HEK293T (cell line): ENCODE measurements at regions not wholly inside any gene's neighbourhood (a gene's known extent, or its start where the extent isn't known, plus 50 kb on each side); places are given as distances from the start of the nearest gene placed in this dataset.

Experiments used
- BHLHE40 ChIP-seq: fragments of 450-650 bp; IDR thresholded peaks from 2 replicates; pipeline ENCODE4 v1.6.1; 2016; ENCODE audit warnings: mild to moderate bottlenecking, moderate library complexity, borderline replicate concordance
- FOXA1 ChIP-seq: fragments of 450-650 bp; IDR thresholded peaks from 2 replicates; pipeline ENCODE4 v1.6.1; 2016; ENCODE audit warnings: mild to moderate bottlenecking
- FOXK2 ChIP-seq: fragments of 450-650 bp; IDR thresholded peaks from 2 replicates; pipeline ENCODE4 v1.6.1; 2016; ENCODE audit warnings: mild to moderate bottlenecking
- NFRKB ChIP-seq: fragments of 450-650 bp; IDR thresholded peaks from 2 replicates; pipeline ENCODE4 v1.6.1; 2016; ENCODE audit warnings: mild to moderate bottlenecking, moderate library complexity
- SP1 ChIP-seq: fragments of 450-650 bp; IDR thresholded peaks from 2 replicates; pipeline ENCODE4 v1.6.1; 2017
- TARDBP ChIP-seq: fragments of 450-650 bp; IDR thresholded peaks from 2 replicates; pipeline ENCODE4 v1.6.1; 2016
- TF ChIP-seq, protein P1 (sequence below): fragments of 450-650 bp; IDR thresholded peaks from 2 replicates; pipeline ENCODE4 v1.6.1; 2016

DNA sequence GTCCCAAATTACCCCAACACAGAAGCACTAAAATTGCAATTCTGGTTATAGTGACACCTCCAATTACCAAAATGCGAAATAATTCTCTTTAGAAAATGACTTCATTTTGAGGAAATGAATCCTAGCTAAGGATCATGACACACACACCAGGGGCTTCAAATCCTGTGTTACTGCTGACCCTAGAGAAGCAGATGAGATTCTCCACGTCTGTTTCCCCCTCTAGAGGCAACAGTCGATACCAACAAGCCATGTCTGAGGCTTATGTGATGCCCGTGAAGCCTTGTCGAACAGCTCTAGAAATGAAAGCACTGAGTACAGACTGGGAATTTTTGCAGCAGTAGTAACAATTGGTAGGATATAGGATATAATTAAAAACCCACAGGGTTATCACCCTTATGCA lies 153.6 kb upstream of the TMTC4 start:
- TF ChIP-seq TARDBP: no peak
- TF ChIP-seq, protein P1, sequence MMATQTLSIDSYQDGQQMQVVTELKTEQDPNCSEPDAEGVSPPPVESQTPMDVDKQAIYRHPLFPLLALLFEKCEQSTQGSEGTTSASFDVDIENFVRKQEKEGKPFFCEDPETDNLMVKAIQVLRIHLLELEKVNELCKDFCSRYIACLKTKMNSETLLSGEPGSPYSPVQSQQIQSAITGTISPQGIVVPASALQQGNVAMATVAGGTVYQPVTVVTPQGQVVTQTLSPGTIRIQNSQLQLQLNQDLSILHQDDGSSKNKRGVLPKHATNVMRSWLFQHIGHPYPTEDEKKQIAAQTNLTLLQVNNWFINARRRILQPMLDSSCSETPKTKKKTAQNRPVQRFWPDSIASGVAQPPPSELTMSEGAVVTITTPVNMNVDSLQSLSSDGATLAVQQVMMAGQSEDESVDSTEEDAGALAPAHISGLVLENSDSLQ: no peak
- TF ChIP-seq SP1: no peak
- no peak for TF ChIP-seq FOXK2
- no peak for TF ChIP-seq BHLHE40
- TF ChIP-seq FOXA1: no peak
- no peak for TF ChIP-seq NFRKB
